HEK293T (cell line): ENCODE measurements at regions not wholly inside any gene's neighbourhood (a gene's known extent, or its start where the extent isn't known, plus 50 kb on each side); places are given as distances from the start of the nearest gene placed in this dataset.

Experiments
- CTBP1 ChIP-seq: fragments of 450-650 bp; IDR thresholded peaks from 2 replicates; pipeline ENCODE4 v1.6.1; 2016; ENCODE audit warnings: borderline replicate concordance
- FOXK2 ChIP-seq: fragments of 450-650 bp; IDR thresholded peaks from 2 replicates; pipeline ENCODE4 v1.6.1; 2016; ENCODE audit warnings: mild to moderate bottlenecking
- SP1 ChIP-seq: fragments of 450-650 bp; IDR thresholded peaks from 2 replicates; pipeline ENCODE4 v1.6.1; 2017
- ZNF384 ChIP-seq: fragments of 450-650 bp; IDR thresholded peaks from 2 replicates; pipeline ENCODE4 v1.6.1; 2016
- TF ChIP-seq, protein P1 (sequence below): fragments of 450-650 bp; IDR thresholded peaks from 2 replicates; pipeline ENCODE4 v1.6.1; 2016

DNA sequence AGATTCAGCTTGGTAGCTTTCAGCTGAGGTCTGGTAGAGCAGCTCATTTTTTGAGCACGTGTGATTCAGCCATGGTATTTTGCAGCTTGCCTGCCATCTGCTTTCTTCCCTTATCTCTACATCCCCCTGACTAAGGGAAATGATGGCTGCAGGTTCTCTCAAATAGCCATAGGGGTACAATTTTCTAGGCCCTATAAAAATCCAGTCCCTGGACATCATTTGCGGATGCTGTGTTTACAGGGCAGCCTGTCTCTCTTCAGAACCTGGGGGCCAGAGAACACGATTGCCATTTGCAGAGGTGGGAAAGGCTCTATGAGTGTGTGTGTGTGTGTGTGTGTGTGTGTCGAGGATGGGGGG lies 442.7 kb upstream of the MEIS1 start:
- TF ChIP-seq, protein P1, sequence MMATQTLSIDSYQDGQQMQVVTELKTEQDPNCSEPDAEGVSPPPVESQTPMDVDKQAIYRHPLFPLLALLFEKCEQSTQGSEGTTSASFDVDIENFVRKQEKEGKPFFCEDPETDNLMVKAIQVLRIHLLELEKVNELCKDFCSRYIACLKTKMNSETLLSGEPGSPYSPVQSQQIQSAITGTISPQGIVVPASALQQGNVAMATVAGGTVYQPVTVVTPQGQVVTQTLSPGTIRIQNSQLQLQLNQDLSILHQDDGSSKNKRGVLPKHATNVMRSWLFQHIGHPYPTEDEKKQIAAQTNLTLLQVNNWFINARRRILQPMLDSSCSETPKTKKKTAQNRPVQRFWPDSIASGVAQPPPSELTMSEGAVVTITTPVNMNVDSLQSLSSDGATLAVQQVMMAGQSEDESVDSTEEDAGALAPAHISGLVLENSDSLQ: no peak
- TF ChIP-seq FOXK2: no peak
- TF ChIP-seq SP1: no peak
- TF ChIP-seq ZNF384: no peak
- TF ChIP-seq CTBP1: no peak
